Dermis microvascular lymphatic vessel endothelial cell (primary cell): ENCODE measurements at regions not wholly inside any gene's neighbourhood (a gene's known extent, or its start where the extent isn't known, plus 50 kb on each side); places are given as distances from the start of the nearest gene placed in this dataset.
"Not testable (repeated sequence)": the region's sequence is repeated elsewhere in the genome, so short reads cannot be mapped to it uniquely, and the experiment has no call there.

ENCODE experiments used
- DNase-seq, 2 donors: peaks; one replicate each; pipeline versions ENCODE4 v3.0.0 to v3.0.0-alpha.2; 2010; ENCODE audit warnings: low read depth in 2 of 2

DNA sequence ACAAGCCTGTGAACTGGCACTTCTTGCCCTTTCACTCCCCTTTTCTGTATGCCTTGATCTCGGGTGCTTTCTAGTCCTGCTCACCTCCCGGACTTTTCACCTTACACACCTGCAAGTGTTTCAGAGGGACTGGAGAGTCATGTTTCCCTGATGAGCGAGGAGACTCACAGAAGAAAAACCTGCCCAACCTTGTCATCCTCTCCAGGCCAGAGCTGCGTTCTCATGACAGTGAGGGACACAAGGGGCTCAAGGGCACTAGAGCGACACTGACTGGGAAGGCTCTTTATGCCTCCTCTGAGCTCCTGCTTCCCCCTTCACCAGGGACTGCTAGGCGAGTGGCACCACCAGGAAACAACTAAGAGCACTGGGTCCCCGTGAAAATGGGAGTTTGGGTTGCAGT lies 376.9 kb upstream of the RPS23 start:
- no peak for DNase-seq

DNA sequence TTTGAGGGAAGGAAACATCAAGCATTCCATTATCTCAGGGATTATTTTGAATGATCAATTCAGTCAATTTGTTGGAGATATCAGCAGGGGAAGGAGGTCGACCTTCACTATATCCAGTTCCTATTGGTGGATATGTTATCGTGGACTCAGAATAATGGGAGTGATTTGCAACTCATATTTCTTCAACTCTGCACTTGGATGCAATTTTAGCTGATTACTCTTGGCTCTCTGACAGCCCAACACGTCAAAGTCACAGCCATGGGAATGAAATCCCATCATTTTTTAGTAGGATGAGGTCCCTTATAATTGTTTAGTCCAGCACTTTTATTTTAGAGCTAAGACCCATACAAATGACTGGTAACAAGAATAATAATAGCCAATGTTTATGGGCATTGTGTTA lies 371.8 kb upstream of the RPS23 start:
- no peak for DNase-seq

DNA sequence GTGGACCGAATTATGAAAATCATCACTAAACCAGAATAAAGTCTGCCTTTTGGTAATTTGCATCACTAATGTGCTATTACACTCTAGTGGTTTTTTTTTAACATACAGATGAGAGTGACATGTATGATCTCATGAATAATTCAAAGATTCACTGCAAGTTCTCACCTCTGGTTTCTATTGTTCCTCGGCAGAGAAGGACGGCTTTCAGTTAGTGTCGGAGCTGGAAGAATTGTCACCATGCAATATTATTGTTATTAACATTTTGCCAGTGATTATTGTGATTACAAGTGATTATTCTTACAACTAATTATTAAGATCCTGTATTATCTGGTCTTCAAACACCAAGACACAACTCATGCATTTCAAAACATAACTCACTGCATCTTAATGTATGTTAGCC lies 366.6 kb upstream of the RPS23 start:
- no peak for DNase-seq

DNA sequence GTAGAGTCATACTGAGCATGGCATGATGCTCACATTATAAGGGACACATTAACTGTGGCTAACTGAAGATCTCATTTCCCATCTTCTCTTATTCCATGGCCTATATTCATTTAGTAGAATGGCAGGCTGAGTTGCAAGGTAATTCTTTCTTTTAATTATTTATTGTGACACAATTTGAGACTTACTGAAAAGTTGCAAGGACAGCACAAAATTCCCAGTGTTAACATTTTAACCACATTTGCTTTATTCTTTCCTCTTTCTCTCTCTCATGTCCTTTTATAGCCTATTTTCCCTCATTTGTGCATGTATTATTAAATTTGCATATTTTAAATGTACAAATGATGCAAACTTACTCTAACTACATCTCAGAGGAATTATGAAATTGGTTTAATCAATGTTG lies 366.1 kb upstream of the RPS23 start:
- no peak for DNase-seq

DNA sequence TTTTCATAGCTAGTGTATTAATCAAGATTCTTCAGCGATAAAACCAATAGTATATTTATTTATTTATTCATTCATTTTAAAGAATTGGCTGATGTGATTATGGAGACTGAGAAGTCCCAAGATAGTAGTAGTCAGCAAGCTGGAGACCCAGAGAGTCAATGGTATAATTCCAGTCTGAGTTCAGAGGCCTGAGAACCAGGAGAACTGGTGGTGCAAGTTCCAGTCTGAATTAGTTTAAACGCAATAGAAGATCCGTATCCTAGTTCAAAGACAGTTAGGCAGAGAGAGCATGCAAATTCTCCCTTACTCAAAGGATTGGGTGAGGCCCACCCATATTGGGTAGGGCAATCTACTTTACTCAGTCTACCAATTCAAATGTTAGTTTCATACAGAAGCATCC lies 364.2 kb upstream of the RPS23 start:
- no peak for DNase-seq

DNA sequence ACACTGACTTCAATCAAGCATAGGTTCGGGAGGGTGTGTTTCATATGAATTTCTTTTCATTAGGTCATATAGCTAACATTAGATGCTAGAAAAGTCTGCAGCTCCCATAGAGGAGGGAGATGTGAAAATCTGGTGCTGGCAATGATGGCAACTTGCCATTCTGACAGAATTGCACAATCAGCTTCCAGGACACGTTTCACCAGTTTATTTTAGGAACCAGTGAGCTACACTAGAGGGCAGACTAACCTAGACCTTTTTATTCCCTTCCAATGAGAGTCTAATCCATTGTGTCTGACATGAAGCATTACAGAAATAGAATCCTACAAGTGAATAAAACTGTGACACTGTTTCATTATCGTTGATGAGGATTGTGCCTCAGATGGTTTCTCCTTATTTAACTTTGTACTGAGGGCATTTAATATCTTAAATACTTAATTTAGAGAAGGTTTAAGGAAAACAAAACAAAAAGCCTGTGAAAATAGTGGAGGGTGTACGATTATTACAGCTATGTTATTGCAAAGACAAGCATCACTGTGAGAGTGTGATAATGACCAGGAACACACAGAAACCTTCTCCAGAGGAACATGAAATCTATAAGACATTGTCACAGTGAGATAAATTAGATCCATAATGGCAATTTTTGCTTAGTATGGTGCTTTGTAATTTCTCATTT lies 363.3 kb upstream of the RPS23 start:
- DNase-seq = peak; percentile 79 to 80

DNA sequence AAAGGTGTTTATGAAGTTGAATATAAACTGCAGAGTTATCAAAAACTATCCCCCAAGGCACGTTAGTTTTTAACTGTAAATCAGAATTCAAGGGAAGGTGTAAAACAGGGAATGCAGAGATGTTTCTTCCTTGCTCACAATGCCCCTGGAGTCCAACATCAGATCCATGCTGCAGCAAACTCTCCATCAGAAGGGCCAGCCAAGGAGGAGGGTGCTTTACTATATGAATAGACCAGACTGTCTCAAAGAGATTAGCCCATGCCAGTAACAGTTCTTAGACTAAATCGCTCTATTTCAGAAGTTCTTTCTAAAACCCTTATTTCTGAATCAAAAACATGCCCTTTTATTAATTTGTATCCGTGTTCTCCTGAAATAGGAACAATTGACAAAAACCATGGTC lies 362.8 kb upstream of the RPS23 start:
- DNase-seq = no peak

DNA sequence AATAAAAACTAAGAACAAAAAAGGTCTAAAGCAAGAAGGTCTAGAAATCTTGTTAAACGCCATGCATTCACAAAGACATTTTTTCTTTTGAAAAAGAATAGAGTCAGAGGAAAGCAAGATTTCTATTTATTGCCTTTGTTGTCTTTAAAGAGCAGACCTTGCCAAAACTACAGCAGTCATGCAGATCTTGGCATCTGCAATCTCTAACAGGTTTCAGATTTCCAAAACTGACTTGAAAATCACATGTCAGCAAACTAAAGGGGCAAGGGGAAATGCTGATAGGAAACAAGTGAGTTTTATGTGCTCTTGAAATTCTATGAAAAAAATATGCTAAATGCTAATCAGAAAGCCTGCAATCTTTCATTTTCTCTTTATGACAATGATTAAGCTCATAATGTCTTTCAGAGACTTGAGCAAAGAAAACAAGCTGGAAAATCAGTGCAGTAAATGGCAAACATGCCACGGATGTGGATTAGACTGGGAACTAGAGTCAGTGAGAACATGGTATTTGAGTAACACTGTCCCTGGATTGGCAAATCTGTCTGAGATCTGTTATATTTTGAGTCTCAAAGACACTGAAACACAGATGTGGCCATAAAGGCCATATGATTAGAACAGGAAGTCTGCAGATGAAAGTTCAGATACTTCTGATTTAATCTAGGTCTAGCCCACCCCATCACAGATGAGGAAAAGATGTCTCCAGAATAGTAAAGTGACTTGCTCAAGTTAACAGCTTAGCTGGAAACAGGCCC lies 361.4 kb upstream of the RPS23 start:
- peak in 1 of 2 donors; percentile 14 for DNase-seq

DNA sequence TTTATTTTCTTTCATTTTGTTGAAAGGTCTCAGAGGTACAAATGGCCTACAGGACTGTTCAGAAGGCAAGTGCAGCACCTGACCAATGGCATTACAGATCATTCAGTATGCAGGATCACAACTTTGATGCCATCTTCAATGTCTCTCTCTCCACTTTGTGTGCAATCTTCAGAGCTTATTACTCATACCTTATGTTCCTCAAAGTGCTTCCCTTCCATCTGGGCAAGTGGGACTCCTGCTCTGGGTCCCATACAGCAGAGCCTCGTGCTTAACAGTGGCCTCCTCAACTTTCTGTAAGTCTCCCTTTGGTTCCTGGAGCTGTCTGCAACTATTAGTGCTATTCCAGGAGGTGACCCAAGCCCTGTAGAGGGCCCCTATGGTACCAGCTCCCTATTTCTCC lies 358.4 kb upstream of the RPS23 start:
- DNase-seq = no peak

DNA sequence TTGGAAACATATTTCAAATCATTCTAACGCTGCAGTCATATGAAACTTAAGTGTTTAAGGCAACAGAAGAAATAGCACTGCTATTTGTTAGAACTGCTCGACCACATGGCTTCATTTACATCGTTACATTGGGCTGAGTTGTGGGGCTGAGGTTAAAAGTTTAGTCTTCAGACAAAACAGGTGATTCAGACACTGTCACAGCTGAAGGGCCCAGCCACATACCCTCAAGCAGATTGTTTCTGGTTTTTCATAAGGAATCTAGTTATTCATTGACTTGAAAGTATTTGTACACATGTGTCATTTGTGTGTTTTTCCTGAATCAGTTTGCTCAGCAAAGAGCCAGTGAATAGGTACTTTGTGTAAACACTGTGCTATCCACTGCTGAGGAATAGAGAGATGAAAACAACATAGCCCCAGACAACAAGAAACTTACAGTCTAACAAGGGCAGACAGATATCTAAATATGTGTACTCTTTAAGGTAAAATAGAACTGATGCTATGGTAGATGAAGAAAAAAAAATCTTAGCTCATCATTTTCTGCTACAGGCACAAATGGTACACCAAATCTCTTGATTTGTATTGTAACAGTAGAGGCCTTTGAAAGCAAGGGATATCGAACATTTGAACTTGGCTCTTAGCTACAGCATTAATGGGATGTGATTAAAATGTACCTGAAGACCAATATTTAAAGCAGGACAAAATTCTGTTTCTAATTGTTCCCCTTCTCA lies 357.6 kb upstream of the RPS23 start:
- DNase-seq = peak in 1 of 2 donors; percentile 23

DNA sequence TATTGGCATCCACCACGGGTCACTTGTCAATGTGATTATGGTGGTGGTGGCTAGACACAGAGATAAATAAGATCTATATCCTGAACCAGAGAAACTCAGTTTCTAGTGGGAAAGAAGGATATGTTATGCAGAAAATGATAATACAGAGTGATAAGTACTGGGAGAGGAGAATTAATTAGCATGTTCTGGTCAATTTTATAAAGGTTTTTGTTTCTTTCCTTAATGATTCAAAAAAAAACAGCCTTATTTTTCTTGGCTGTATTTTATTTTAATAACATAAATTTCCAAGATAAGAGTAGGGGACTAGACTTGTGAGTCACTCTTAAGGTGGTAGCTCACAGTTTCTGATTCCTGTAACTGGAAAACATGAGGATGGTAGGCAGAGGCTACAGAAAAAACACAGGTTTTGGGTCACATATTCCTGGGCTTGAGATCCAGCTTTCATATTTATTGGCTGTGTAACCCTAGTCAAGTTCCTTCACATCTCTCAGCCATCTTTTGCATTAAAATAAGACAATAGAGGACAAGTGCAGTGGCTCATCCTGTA lies 350.3 kb upstream of the RPS23 start:
- peak in 1 of 2 donors; percentile 39 for DNase-seq

DNA sequence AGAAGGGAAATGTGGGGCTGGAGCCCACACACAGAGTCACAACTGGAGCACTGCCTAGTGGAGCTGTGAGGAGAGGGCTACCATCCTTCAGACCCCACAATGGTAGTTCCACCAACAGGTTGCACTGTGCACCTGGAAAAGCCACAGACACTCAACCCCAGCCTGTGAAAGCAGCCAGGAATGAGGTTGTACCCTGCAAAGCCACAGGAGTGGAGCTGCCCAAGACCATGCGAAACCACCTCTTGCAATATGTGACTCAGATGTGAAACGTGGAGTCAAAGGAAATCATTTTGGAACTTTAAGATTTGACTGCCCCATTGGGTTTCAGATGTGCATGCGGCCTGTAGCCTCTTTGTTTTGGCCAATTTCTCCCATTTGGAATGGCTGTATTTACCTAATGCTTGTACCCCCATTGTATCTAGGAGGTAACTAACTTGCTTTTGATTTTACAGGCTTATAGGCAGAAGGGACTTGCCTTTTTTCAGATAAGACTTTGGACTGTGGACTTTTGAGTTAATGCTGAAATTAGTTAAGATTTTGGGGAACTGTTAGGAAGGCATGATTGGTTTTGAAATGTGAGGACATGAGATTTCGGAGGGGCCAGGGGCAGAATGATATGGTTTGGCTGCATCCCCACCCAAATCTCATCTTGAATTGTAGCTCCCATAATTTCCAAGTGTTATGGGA lies 348.9 kb upstream of the RPS23 start:
- not testable (repeated sequence) for DNase-seq

DNA sequence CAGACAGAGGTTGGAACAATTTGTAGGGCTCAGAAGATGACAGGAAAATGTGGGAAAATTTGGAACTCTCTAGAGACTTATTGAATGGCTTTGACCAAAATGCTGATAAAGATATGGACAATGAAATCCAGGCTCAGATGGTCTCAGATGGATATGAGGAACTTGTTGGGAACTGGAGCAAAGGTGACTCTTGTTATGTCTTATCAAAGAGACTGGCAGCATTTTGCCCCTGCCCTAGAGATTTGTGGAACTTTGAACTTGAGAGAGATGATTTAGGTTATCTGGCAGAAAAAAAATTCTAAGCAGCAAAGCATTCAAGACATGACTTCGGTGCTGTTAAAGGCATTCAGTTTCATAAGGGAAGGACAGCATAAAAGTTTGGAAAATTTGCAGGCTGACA lies 347.9 kb upstream of the RPS23 start:
- not testable (repeated sequence) for DNase-seq

DNA sequence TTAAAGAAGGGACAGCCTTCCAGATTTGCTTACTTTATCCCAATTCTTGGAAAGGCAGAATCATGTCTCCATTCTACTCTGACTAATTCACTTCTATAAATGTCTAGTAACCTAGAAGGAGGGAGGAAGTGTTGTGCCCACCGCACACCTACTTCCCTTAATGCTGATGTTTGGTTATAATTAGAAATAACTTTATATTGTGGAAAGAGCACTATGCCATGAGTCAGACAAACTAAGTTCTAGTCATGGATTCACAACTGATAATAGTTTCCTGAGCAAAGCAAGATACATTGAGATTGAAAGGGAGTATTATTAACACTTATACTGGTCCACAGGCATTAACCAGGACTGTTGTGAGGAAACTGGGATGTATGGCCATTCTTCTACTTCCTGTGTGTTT lies 345.9 kb upstream of the RPS23 start:
- DNase-seq = no peak

DNA sequence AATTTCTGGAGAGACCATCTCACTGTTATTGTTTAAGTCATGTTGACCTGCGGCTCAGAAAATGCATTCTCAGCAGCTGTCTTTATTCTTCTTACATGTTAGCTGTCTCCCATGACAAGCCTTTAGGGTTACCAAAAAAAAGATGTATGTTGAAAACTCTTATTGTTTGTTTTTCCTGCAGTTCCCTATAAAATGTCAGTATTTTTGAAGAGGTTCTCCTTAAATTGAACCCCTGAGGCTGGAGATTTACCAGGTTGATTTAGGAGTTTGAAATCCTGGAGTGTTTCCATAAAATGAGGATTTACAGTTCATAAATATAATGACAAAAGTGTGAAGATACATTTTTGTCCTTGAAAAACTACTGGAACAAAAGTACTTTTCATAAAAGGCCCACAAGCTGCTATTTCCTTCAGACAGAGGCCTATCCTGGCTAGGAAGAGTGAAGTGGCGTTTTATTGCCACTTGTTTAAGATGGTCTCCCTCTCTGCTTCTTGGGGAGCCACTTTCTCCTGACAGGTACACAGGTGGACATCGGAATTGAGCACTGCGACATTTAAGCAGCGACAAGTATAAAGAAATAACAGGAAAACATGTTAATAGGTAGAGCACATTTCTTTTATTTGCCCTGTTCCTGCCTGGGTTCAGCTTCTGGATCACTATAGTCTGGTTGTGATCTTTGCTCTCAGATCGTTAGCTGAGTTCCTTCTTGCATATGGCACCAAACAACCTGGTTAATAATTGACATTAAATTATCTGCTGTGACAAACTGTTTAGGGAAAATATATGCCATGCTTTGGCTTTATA lies 344.8 kb upstream of the RPS23 start:
- DNase-seq = no peak

DNA sequence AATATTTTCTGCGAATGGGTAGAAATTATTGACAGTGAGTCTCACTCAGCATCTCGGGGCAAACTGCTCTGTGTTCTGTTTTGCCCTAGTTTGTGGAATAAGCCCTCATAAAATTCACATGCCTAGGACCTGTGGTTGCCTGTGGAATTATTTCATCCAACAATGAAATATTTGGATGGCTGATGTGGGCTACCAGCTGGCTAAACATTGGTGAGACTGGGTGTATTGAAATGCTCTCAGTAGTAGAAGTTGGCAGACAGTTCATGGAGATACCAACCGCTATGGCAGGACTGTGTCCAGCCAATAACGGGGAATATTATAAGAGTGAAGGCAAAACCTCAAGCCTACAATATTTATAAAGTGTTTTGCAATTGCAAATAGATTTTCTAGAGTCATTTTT lies 344.1 kb upstream of the RPS23 start:
- no peak for DNase-seq

DNA sequence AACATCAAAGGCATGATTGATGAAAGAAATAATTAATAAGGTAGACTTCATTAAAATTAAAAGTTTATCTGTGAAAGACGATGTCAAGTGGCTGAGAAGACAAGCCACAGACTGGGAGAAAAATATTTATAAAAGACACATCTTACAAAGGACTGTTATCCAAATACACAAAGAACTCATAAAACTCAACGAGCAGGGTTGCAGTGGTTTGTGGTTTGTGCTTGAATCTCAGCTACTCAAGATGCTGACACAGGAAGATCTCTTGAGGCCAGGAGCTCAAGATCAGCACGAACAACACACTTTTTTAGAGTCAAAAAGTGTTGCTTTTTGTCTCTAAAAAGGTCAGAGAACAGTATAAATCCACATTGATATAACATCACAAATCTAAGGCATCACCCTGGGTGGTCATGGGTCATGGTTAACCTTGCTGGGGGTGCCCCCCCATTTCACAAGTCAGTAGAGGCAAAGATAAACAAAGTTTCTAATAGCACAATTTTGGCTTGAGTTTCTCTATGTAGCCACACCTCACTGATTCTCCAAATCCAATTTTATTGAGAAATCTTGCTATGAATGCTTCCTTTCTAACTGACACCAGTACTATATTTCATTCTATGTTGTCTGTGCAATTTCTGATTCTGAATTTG lies 342.9 kb upstream of the RPS23 start:
- DNase-seq = no peak

DNA sequence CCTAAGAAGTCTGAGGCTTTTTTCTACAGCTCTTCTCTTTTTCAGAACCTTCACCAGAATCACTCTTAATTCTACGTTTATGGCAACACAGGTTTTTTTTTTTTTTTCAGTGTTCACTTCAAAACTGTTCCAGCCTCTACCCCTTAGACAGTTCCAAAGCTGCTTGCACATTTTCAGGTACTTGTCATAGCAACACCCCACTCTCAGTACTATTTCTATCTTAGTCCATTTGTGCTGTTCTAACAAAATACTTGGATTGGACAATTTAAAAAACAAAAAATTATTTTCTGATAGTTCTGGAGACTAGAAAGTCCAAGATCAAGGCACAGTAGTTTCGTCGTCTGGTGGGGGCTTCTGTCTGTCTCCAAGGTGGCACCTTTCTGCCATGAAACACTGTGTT lies 340.9 kb upstream of the RPS23 start:
- no peak for DNase-seq

DNA sequence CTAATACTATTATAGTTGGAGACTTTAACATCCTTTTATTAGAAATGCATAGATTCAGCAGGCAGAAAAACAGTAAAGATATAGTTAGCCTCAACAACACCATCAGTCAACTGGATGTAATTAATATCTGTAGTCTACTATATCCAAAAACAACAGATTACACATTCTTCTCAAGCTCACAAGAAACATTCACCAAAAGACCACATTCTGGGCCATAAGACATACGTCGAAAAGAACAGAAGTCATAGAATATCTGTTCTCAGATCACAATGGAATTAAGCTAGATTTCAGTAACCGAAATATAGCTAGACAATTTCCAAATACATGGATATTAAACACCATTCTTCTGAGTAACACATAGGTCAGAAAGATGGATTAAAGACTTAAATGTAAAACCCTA lies 336.6 kb upstream of the RPS23 start:
- no peak for DNase-seq

DNA sequence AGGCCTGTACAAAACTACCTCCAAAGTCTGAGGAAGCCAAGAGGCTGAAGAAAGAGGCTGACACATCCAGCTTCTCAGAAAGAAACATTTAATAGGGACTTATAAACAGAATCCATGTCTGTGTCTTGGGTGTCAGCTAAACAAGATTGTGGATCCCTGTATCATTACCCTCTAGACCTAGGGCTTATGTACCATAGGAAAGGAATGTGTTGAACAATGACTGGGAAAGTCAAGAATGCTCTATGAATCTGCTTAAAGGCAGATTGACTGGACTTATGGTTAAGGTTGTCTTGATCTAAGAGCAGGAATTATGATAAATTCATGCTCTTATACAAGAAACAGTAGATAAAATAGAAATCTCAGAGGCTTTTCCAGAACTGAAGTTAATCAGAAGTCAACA lies 335.7 kb upstream of the RPS23 start:
- DNase-seq = no peak

DNA sequence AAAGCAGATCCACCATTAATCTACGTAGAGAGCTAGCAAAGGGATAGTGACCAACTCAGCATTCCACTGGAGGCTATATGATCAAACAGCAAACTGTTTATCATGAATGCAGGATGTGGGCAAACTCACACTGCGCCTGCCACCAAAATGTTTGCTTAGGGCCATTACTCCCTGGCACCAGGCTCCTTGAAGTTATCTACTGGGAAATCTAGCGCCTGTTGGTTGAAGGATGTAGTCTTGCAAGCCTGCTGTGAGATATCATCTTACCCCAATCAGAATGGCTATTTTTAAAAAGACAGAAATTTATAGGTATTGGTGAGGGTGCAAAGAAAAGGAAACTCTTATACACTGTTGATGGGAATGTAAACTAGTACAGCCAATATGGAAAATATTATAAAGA lies 332.5 kb upstream of the RPS23 start:
- no peak for DNase-seq
